ENCODE measurements at regions not wholly inside any gene's neighbourhood (a gene's known extent, or its start where the extent isn't known, plus 50 kb on each side); places are given as distances from the start of the nearest gene placed in this dataset.
"Not testable (repeated sequence)": the region's sequence is repeated elsewhere in the genome, so short reads cannot be mapped to it uniquely, and the experiment has no call there.

DNA sequence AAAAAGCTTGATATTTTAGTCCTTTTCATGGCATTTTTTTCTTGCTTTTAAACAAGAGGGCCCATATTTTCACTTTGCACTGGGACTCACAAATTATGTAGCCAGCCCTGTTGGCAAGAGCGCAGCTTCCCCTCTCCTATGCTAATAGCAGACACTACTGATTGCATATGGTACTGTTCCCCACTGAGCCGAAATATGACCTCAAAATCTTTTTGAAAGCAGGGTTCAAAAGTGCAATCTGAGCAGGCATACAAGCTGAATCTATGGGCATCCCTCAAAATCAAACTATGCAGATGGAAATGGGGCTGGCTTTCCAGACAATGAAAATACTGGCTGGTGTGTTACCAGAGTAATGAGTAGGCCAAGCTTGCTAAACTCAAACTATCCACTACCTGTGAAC lies 225.2 kb upstream of the SETMAR start:
- no peak for DNase-seq

DNA sequence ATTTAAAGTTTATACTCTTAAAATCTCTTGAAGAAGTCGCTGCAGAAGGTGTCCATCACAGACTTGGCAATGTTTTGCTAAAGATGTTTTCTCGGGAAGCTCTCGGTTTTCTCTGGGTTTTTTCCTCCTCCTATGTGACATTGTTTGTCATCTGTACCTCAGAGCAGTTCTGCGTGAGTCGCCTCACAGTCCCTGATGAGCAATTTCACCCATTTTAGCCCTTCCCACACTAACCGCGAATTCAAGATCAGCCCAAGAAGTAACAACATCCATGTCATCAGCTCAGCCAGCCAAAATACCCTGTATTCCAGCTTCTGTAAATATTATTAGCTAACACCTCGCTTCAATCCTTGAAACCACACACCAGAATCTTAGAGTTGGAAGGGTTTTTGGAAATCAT lies 224.3 kb upstream of the SETMAR start:
- DNase-seq, result no peak

DNA sequence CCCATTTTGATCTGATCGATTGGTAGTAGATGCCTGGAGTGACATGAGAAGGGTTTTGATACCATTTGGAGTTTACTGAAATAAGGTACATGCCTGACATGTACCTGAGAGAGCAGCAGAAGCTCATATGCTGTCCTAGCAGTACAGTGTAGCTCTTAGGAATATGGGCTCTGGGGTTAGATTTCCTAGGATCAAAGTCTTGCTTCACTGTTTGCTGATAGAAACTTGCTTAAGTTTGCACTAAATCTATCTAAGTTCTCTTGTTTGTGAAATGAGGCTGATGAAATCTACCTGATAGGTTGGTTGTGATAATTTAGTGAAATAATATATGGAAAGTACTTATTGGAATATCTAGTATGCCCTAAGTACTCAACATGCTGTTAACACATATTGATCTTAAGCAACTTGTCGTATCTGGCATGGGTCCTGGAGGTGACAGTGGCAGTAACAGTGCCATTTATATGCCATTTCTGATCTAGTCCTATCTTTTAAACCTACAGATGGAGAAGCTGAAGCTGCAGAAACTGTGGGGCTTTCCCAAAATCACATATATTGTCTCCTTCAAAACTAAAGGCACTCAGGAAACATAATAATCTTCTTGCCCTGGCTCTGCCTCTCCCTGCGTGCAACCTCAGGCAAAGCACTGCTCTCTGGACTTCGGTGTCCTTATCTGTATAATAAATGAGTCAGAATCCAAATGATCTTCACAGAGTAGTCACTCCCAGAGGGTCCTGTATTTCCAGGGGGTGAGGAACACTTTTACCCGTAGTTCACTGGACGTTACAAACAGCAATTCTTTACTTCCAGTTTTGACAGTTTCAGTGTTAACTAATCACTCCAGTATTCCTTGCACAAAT lies 223.6 kb upstream of the SETMAR start:
- DNase-seq, result no peak

DNA sequence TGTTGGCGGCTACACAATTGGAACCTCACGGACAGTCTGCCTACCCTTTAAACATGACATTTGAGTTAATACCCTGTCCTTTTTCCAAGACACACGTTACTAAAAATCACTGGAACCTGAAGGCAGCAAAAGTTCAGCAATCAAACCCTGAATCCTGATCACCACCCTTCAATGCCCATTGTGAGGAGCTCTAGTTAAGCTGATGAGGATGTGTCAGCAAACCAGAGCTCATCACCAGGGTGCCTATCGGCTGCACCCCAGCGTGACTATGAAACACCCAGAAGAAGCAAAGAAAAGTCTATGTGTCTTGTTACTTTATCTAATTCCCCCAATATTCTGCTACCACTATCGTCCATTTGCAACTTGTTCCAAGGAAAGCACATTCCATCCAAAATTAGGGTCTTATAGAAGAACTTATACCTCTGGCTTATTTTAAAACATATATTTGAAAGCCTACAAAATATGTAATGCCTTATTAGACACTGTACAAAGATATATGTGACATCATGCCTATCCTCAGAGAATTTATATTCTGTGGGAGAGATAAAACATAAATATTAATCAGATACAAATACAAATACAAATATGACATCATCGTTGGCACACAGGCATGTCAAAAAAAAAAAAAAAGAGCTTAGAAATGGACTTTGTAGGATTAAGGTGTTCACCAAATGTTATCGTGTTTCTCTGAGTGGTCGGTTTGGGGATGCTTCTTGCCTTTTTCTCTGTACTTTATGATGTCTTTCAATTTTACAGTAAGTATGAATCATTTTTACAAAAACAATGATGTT lies 219.7 kb upstream of the SETMAR start:
- DNase-seq, result no peak

DNA sequence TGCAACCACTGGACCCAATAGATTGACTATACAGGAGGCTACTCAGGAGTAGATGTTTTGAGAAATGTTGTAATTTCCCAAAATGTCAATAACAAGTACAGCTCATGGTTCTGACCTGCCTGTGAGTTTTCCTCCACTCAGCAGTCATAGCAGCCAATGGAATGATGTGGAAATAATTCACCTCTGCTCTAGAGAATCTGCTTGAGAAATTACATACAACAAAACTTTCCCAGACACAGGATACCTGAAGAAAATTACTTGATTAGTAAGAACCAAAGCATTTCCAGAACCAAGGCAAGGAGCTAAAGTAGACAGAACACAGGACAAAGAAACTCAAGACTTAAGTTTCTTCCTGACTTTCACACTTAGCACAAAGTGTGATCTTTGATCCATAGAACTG lies 218.9 kb upstream of the SETMAR start:
- no peak for DNase-seq

DNA sequence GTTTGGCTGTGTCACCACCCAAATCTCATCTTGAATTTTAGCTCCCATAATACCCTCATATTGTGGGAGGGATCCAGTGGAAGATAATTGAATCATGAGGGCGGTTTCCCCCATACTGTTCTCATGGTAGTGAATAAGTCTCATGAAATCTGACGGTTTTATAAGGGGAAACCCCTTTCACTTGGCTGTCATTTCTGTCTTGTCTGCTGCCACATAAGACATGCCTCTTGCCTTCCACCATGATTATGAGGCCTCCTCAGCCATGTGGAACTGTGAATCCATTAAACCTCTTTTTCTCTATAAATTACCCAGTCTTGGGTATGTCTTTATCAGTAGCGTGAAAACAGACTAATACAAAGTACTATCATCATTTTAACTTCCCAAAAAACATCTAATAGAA lies 216.5 kb upstream of the SETMAR start:
- not testable (repeated sequence) for DNase-seq

DNA sequence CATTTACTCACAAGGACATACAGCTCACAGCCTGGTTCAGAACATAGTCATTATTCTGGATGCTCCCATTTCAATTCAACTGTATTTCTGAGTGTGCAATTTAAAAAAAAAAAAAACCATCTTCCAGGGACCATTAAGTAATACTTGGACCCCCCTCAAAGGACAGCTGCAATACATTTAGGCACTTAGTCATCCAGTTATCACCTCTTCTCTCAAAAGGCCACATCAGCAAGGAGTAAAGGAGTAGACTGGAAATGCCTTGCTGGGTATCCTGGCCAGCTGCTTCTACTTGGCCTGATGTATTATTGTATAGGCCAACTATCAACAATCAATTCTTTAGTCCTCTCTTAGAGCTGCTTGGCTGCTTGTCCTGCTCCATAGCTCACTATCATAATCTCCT lies 211.4 kb upstream of the SETMAR start:
- DNase-seq, result no peak

DNA sequence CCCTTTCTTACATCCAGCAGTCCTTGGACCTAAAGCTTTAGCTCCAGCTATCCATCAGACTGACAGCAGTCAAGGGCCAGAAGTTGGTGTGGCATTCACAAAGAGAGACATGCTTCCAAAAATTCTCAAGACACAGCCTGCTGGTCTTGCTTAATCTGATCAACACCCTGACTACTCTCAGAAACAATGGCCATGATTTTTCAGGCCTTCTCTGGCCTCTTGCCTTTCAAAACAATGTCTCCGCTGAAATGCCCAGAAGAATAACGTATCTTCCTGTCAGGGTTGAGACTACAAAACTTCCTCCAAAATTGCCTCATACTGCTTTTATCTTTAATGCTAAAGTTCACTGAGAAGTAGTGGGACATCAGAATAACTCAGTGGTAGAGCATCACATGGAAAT lies 205.4 kb upstream of the SETMAR start:
- no peak for DNase-seq

DNA sequence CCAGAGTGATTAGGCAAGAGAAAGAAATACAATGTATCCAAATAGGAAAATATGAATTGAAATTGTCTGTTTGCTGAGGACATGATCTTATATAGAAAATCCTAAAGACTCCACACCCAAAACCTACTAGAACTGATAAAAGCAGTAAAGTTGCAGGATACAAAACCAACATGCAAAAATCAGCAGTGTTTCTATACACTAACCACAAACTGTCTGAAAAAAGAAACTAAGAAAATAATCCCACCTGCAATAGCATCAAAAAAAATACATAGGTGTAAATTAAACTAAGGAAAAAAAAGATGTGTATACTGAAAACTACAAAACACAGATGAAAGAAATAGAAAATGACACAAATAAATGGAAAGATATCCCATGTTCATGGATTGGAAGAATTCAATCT lies 203.6 kb upstream of the SETMAR start:
- DNase-seq, result no peak

DNA sequence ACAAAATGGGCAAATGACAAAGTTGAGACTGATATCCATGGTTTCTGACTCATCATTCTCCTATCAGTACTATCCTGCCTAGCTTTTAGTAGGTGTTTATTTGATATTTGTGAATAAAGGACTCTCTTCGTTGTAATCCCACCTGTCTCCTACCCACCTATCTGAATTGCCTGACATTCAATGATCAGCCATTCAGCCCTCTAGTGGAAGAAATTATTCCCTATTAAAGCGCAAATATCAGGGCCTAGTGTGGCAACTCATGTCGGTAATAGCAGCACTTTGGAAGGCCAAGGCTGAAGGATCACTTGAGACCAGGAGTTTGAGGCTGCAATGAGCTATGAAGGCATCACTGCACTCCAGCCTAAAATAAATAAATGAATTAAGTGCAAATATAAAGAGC lies 195.7 kb upstream of the SETMAR start:
- DNase-seq, result no peak

DNA sequence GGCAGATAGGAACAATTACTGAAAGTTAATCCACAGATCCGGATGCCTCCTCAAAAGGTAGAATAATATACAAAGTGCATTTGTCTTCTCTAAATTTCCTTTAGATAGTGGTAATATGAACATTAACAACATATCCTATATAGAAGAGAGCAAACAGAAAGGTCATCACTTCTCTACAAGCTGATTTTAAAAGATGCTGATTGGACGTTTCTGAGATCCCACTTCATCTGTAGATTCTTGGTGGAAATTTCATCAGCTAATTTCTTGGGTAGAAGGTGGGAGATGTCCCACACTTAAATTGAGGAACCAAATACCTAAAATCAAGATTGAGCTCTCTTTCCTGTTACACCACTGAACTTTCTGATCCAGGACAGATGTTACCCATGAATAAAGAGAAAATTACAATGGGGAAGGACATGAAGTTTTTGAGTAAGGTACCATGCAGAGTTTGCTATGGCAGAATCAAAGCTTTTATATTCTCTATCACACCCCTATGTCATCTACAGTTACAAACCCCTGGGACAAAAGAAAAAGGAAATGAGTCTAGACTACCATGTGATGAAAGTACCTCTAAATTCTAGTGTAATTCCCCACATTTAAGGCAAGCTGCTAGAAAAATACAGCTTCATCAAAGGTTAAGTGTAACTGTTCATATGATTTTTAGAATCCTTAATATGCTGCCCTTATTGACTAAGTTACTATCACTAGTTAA lies 189.2 kb upstream of the SETMAR start:
- no peak for DNase-seq

DNA sequence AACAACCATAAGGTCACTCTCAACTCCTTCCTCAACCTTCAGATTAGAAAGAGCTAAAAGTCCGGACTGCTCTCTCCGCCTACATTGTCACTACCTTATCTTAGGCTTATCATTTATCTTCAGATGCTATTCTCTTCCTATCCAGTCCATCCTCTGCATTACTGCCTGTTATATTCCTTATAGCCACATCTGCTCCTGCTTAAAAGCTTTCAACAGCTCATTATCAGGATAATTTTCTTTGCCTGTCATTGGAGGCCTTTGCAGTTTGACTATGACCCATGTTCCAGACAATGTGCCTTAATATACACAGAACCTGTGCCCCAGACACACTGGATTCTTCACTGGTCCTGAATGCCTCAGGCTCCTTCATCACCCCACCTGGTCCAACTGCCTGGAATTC lies 184.1 kb upstream of the SETMAR start:
- no peak for DNase-seq

DNA sequence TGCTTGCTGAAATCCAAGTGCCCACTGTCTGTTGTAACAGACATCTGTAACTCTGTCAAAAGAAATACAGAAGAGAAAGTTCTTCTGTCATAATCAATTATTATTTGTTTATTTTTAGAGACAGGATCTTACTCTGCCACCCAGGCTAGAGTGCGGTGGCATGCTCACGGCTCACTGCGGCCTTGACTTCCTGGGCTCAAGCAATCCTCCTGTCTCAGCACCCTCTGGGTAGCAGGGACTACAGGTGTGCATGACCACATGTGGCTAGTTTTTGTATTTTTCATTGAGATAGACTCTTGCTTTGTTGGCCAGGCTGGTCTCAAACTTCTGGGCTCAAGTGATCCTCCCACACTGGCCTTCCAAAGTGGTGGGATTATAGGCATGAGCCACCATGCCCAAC lies 177.6 kb upstream of the SETMAR start:
- DNase-seq, result no peak

DNA sequence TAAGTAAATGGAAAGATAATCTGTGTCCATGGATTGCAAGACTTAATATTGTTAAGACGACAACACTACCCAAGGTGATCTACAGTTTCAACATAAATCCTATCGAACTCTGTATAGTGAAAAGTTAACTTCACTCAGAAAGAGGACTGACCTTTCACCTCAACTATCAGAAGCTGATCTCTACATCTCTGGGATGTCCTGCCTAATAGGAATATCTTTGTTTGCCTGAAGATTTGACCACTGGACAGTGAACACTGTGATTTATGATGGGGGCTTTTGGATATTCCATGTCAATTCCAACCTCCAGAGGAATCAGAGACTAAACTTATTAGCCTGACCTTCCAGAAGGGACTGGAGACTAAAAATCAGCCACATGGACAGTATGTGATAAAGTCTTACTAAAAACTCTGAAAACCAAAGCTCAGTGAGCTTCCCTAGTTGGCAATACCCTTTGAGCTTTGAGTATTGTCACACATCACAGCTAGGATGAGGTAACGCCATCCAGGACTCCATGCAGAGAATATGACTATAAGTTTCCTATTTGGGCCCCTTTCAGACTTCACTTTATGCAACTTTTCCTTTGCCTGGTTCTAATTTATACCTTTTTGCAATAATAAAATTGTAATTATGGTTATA lies 164.9 kb upstream of the SETMAR start:
- no peak for DNase-seq

DNA sequence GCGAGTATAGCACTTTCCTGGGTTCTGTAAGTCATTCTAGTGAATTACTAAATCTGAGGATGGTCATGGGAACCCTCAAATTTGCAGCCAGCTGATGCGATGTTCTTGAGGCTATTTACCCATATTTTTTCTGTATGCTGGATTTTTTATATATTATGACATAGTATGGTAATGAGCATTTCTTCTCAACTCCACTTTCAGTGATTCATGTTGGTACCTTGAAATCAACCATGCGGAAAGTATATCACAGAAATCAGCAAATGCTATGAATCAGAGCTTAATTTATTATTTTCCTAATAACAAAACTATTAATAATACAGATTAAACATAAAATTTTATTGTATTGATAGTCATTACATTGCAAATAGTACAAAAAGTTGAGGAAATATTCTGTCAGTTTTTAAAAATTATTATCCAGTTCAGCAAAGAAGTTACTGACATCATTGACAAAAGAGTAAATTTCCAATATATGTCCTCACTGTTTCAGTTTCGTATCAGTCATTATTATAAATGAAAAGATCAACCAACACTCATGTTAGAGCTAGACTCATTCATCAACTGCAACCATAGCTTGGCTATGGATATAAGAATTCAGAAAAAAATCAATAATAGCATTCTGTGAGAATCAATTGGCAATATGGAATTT lies 164.3 kb upstream of the SETMAR start:
- no peak for DNase-seq

DNA sequence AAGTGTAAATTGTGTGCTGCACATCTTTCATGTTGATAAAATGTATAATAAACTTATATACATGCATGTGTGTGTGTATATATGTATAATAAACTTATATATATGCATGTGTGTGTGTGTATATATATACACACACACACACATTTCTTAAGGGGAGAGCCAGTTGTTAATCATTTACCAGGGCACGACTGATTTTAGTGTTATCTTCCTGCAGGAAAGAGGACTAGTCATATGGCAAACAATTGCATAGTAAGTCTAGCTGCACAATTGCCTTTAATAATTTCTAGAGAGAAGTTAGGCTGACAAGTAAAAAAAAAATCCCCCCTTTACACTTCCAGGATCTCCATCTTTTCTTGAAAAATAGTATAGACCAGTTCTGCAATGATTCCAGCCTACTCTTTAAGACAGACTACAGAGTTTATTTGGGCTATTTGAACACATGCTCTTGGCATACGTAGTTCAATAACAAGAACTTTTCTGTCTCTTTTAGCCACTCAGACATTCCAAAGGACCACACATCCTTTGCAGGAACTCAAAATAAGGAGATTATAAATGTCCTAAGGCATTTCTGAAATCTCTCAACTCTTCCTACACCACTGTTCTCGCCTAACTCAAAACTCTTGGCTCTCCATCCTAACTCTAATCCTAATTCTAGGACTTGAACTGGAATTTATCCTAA lies 163.6 kb upstream of the SETMAR start:
- DNase-seq, result no peak

DNA sequence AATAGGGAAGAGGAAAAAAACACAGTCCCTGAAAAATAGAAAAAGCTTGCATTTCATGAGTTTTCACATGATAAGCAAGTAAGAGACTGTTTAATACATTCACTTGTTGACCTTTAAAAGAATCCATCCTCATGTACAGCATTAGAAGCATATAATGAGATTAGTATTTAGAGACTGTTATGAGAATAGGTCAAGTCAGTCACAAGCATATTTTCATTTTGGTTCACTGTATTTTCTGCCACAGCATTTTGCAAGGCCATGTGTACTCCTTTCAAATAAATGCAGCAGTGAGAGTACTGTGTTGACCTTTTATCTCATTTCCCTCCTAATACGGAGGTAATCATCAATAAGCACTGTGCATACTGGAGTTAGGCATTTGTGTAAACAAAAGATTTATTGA lies 162.2 kb upstream of the SETMAR start:
- no peak for DNase-seq

DNA sequence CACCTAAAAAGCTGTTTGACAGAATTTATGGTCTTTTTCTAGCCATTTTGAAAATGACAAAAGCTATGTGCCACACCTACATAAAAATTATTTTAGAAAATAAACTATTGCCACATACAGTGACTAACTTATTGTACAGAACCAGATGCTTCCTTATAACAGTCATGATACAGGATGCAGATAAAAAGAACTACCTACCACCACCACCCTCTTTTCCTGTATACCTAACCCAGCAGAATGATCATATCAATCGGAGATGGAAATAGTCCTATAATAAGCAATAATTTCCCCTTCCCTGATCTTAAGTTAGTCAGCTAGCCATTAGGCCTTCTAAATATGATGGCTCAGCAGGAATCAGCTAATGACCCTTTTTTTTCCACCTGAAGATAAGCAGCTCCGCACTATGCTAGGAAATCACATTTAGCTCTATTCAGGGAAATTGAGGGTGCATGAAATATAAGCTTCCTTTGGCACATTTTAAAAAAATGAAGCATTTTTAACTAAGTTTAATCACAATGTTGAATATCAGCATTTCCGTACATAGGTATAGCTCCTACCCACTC lies 155.5 kb upstream of the SETMAR start:
- DNase-seq, result no peak

DNA sequence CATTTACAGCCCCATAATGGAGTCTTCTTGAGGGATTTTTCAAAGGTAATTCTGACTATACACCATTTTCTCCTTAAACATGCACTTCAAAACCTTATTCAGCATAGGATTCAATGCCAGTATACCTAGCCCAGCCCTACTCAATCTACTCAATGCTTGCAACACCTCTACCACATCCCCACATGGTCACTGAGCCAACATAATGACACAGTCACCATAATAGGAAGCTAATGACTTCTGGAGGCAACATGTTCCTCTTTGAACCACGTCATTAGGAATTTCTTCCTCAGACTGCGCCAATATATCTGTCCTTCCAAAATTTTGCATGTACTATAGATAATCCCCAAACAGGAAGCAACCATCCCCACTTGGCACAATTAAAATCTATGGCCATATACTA lies 153.9 kb upstream of the SETMAR start:
- no peak for DNase-seq

DNA sequence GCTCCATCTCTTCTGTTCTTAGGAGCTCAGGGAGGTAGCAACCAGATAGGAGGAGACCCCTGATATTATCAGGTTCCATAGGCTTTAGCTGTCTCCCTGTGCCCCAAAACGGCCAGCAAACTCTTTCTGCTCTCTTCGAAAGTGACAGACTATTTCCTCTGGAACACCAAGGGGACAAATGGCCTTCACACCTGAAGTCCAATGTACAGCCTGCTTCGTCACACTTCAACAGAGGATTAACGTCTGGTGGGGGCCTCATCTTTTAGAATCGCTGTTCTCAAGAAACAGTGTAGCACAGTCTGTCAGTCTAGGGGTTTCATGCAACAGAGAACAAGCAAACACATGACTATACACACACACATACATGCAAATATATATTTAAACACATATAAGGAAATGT lies 152.4 kb upstream of the SETMAR start:
- DNase-seq, result no peak

DNA sequence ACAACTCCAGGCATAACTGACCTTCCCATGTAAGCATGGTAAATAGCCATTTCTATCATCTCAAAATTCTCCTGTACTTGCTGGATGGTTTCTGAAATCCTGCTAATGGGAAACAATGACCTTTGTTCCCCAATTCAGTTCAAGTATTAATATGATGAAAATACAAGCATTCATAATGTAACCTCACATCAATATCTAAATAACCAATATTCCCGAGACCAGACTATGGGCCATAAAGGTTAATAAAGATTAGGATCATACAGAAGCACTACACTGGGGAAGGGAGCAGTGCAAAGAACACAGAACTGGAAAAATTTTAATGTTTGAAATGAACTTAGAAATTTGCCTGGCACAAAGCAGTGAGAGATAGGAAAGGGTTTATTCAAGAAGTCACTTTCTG lies 151.3 kb upstream of the SETMAR start:
- no peak for DNase-seq

DNA sequence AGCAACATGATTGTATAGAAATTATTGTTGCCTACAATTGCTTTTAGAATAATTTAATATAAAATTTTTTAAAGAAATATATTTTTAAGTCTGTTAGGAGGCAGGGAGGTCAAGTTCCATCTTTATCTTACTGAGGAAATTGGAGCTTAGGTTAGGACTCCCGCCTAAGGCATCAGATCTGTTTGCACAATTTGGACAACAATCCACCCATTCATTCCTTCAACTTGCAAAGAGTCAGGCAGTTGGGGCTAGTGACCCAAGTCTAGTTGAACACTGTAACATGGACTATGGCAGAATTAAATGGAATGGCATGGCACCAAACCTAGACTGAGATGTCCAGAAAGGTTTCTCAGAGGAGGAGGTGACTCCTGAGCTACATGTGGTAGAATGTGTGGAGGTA lies 149.4 kb upstream of the SETMAR start:
- DNase-seq, result no peak

Data from GF-D8 (cell line).